Vagina (tissue), 2 donors: ENCODE measurements at regions not wholly inside any gene's neighbourhood (a gene's known extent, or its start where the extent isn't known, plus 50 kb on each side); places are given as distances from the start of the nearest gene placed in this dataset.

Experiments used
- DNase-seq, 2 donors: peaks; one replicate each; pipeline ENCODE4 v3.0.0-alpha.2; 2017; ENCODE audit errors: extremely low spot score in 2 of 2
- H3K27ac ChIP-seq: fragments of 200-600 bp; sonication (generic); one replicate; pipeline ENCODE4 v1.5.1; 2019
- H3K27me3 ChIP-seq: fragments of 200-600 bp; sonication (generic); one replicate; pipeline ENCODE4 v1.5.1; 2019
- H3K36me3 ChIP-seq, 2 donors: fragments of 200-600 bp; sonication (generic); one replicate each; pipeline ENCODE4 v1.5.1; 2017 to 2019
- H3K4me1 ChIP-seq: fragments of 200-600 bp; sonication (generic); one replicate; pipeline ENCODE4 v1.5.1; 2019
- H3K4me3 ChIP-seq, 2 donors: fragments of 200-600 bp; sonication (generic); 1 replicate in 1 of 2; 2 replicates in 1 of 2; pipeline ENCODE4 v1.5.1; 2016 to 2019
- H3K9me3 ChIP-seq: fragments of 200-600 bp; sonication (generic); one replicate; pipeline ENCODE4 v1.5.1; 2019
- CTCF ChIP-seq, 3 experiments: fragments of 450-650 bp in 2 of 3; fragments of 200-600 bp in 1 of 3; sonication (generic) in 1 of 3; IDR thresholded peaks; one replicate each; pipeline ENCODE4 v1.5.1; 2017 to 2019; ENCODE audit warnings: antibody characterized with exemption in 3 of 3, mild to moderate bottlenecking in 2 of 3, moderate library complexity in 2 of 3
- POLR2A ChIP-seq, 2 donors: fragments of 450-650 bp; IDR thresholded peaks; one replicate each; pipeline ENCODE4 v1.6.1; 2017; ENCODE audit warnings: antibody characterized with exemption in 2 of 2, mild to moderate bottlenecking in 2 of 2, moderate library complexity in 2 of 2
- POLR2AphosphoS5 ChIP-seq, 2 donors: sonication (generic); formaldehyde crosslinking; IDR thresholded peaks; one replicate each; pipeline ENCODE4 v1.9.0; 2017; ENCODE audit warnings: antibody characterized with exemption in 2 of 2, mild to moderate bottlenecking in 2 of 2, low read depth in 1 of 2; ENCODE audit not compliant: insufficient read depth in 1 of 2
- intact Hi-C: fragments of 100-400 bp; cut with DNase I; formaldehyde crosslinking; loops from one replicate; pipeline ENCODE4 v1.15.1; 2023

GRCh38 chr20:24878657-24879056, 70.4 kb upstream of the CST7 start:
- Histone ChIP-seq H3K36me3 (no peaks in the 10 kb centered on the region), H3K4me1 (no peaks in the 10 kb centered on the region), H3K27ac (no peak overlapping the region), H3K4me3 (no peak overlapping the region), H3K27me3 (no peaks in the 10 kb centered on the region), H3K9me3 (peaks cover 8% of the 10 kb centered on the region)
- intact Hi-C loops, result no loop called here
- TF ChIP-seq CTCF (IDR thresholded peaks at IDR 0.05), result no peak
- TF ChIP-seq POLR2A (IDR thresholded peaks at IDR 0.05), result no peak
- no peak for TF ChIP-seq POLR2AphosphoS5 (IDR thresholded peaks at IDR 0.05; ENCODE audit: insufficient read depth in 1 of 2, low read depth in 1 of 2)
- DNase-seq, result peak; percentile 37 to 69

- intact Hi-C loops, result no loop called here
- DNase-seq, result peak in 1 of 2 donors; percentile 82
These were observed 69.2 kb upstream of the CST7 start for GRCh38 chr20:24879875-24880274.

GRCh38 chr20:24880356-24880755, 68.7 kb upstream of the CST7 start:
- peaks cover 8% of the 10 kb centered on the region for H3K9me3 ChIP-seq
- no peak overlapping the region for H3K4me3 ChIP-seq
- no peak for DNase-seq
- no peaks in the 10 kb centered on the region for H3K4me1 ChIP-seq
- intact Hi-C loops, result no loop called here
- no peaks in the 10 kb centered on the region for H3K27me3 ChIP-seq
- H3K27ac ChIP-seq, result no peak overlapping the region
- no peaks in the 10 kb centered on the region for H3K36me3 ChIP-seq
- TF ChIP-seq CTCF (IDR thresholded peaks at IDR 0.05) (no peak), POLR2AphosphoS5 (IDR thresholded peaks at IDR 0.05; ENCODE audit: insufficient read depth in 1 of 2, low read depth in 1 of 2) (no peak), POLR2A (IDR thresholded peaks at IDR 0.05) (no peak)

More at GRCh38 chr20:24879875-24880274, 69.2 kb upstream of the CST7 start:
- no peaks in the 10 kb centered on the region for H3K27me3 ChIP-seq
- no peaks in the 10 kb centered on the region for H3K36me3 ChIP-seq
- H3K4me1 ChIP-seq, result no peaks in the 10 kb centered on the region
- H3K4me3 ChIP-seq, result no peak overlapping the region
- no peak overlapping the region for H3K27ac ChIP-seq
- TF ChIP-seq CTCF (IDR thresholded peaks at IDR 0.05) (no peak), POLR2A (IDR thresholded peaks at IDR 0.05) (no peak), POLR2AphosphoS5 (IDR thresholded peaks at IDR 0.05; ENCODE audit: insufficient read depth in 1 of 2, low read depth in 1 of 2) (no peak)
- peaks cover 8% of the 10 kb centered on the region for H3K9me3 ChIP-seq

- H3K27me3 ChIP-seq, result no peaks in the 10 kb centered on the region
- intact Hi-C loops, result no loop called here
- H3K9me3 ChIP-seq, result no peaks in the 10 kb centered on the region
- DNase-seq, result peak in 1 of 2 donors; percentile 69
- H3K27ac ChIP-seq, result no peak overlapping the region
- no peak overlapping the region for H3K4me3 ChIP-seq
- H3K36me3 ChIP-seq, result no peaks in the 10 kb centered on the region
- H3K4me1 ChIP-seq, result no peaks in the 10 kb centered on the region
- TF ChIP-seq POLR2A (IDR thresholded peaks at IDR 0.05) (no peak), POLR2AphosphoS5 (IDR thresholded peaks at IDR 0.05; ENCODE audit: insufficient read depth in 1 of 2, low read depth in 1 of 2) (no peak), CTCF (IDR thresholded peaks at IDR 0.05) (no peak)
These were observed 58.8 kb upstream of the CST7 start for GRCh38 chr20:24890286-24890685.

- TF ChIP-seq POLR2AphosphoS5 (IDR thresholded peaks at IDR 0.05; ENCODE audit: insufficient read depth in 1 of 2, low read depth in 1 of 2) (no peak), POLR2A (IDR thresholded peaks at IDR 0.05) (no peak), CTCF (IDR thresholded peaks at IDR 0.05) (no peak)
- no peak overlapping the region for H3K27ac ChIP-seq
- H3K36me3 ChIP-seq, result no peaks in the 10 kb centered on the region
- H3K4me1 ChIP-seq, result no peaks in the 10 kb centered on the region
- H3K4me3 ChIP-seq, result no peak overlapping the region
- DNase-seq, result peak; percentile 67 to 74
- intact Hi-C loops, result no loop called here
- no peaks in the 10 kb centered on the region for H3K27me3 ChIP-seq
- no peaks in the 10 kb centered on the region for H3K9me3 ChIP-seq
These were observed 57.3 kb upstream of the CST7 start for GRCh38 chr20:24891546-24892393.
